ENCODE measurements at regions not wholly inside any gene's neighbourhood (a gene's known extent, or its start where the extent isn't known, plus 50 kb on each side); places are given as distances from the start of the nearest gene placed in this dataset.

DNA sequence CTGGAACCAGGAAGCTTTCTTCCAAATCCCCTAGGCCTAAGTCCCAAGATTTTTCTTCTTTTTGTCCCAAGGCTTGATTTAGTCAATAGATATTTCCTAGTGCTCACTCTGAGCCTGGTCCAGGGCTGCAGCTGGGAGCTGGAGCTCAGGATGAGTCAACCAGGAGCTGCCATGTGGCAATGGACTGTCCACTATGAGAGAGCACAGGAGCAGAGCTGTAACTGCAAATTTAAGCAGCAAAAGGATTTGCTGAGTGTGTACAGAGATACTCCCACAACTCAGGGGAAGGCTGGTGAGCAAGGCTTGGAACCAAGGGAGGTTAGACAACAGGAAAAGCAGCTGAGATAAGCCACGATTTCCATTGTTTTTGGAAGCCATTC lies 92.1 kb upstream of the CXCL12 start:
- WGBS (ENCODE audit: insufficient coverage): 71% methylated on average over 1 of the region's 1 CpG
- no peak overlapping the region for H2AFZ ChIP-seq (ENCODE audit: insufficient read depth, low read depth, low read length, poor library complexity, severe bottlenecking)
- CTCF ChIA-PET: no interaction called here
- H3K4me3 ChIP-seq (ENCODE audit: control extremely low read depth in 1 of 5, extremely low read depth in 1 of 5, insufficient read depth in 1 of 5, low read depth in 2 of 5, low read length in 4 of 5): no peak overlapping the region
- ATAC-seq (ENCODE audit: low read depth) (no peak), DNase-seq (no peak)
- H3K4me1 ChIP-seq (ENCODE audit: control insufficient read depth in 2 of 2, insufficient read depth in 2 of 2, low read length in 2 of 2): no peaks in the 10 kb centered on the region
- intact Hi-C loops (cut with micrococcal nuclease): no loop called here
- no peak for TF ChIP-seq EZH2 (IDR thresholded peaks at IDR 0.05; ENCODE audit: borderline replicate concordance, insufficient read depth, low read depth, low read length, poor library complexity, severe bottlenecking)
- TF ChIP-seq, protein P1, sequence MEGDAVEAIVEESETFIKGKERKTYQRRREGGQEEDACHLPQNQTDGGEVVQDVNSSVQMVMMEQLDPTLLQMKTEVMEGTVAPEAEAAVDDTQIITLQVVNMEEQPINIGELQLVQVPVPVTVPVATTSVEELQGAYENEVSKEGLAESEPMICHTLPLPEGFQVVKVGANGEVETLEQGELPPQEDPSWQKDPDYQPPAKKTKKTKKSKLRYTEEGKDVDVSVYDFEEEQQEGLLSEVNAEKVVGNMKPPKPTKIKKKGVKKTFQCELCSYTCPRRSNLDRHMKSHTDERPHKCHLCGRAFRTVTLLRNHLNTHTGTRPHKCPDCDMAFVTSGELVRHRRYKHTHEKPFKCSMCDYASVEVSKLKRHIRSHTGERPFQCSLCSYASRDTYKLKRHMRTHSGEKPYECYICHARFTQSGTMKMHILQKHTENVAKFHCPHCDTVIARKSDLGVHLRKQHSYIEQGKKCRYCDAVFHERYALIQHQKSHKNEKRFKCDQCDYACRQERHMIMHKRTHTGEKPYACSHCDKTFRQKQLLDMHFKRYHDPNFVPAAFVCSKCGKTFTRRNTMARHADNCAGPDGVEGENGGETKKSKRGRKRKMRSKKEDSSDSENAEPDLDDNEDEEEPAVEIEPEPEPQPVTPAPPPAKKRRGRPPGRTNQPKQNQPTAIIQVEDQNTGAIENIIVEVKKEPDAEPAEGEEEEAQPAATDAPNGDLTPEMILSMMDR (IDR thresholded peaks at IDR 0.05): no peak
- no peak overlapping the region for H3K27ac ChIP-seq (ENCODE audit: low read length in 2 of 2)
- no peak overlapping the region for H3K4me3 Mint-ChIP-seq
- no peaks in the 10 kb centered on the region for H3K9me3 Mint-ChIP-seq (ENCODE audit: insufficient read depth)
- no peaks in the 10 kb centered on the region for H3K27me3 Mint-ChIP-seq
- no peaks in the 10 kb centered on the region for H3K4me1 Mint-ChIP-seq
- no peak overlapping the region for H3K9ac ChIP-seq (ENCODE audit: low read length)
- H3K27me3 ChIP-seq (replicated peaks in 1 of 4; ENCODE audit: control extremely low read depth in 1 of 4, control insufficient read depth in 3 of 4, insufficient read depth in 4 of 4, low read length in 3 of 4): no peaks in the 10 kb centered on the region
- H4K20me1 ChIP-seq (ENCODE audit: control insufficient read depth, insufficient read depth, low read length, poor library complexity, severe bottlenecking): no peaks in the 10 kb centered on the region
- no peak overlapping the region for H3K4me2 ChIP-seq (replicated peaks; ENCODE audit: low read depth, low read length, poor library complexity, severe bottlenecking)
- no peaks in the 10 kb centered on the region for H3K36me3 ChIP-seq (replicated peaks in 1 of 2; ENCODE audit: control extremely low read depth in 1 of 2, control insufficient read depth in 1 of 2, extremely low read depth in 1 of 2, insufficient read depth in 2 of 2, low read length in 1 of 2)
- POLR2A ChIA-PET: no interaction called here
- no peaks in the 10 kb centered on the region for H3K79me2 ChIP-seq (ENCODE audit: control insufficient read depth, insufficient read depth, low read length)
- H3K9me3 ChIP-seq (ENCODE audit: control extremely low read depth in 1 of 3, control insufficient read depth in 2 of 3, insufficient read depth in 1 of 3, low read length in 2 of 3): peaks cover 0 to 4% (median 0%) of the 10 kb centered on the region in 3 donors
- no peak overlapping the region for H3K27ac Mint-ChIP-seq

DNA sequence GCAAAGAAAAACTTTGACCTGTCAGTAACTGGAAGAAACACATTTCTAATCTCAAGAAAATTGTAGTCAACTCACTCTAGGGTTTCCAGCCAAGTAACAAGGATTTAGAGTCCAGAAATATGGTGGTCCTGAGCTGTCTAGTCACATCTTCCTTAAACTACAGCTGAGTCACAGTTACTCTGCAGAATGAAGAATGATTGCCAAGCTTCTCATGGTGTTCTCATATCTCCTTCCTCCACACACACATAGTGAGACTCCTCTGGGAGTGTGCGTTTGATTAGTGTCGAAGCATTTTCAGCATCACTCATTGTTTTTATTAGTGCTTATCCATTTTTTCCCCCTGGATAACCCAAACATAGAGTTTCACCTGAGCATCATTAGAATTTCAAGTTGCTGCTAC lies 93.1 kb upstream of the CXCL12 start:
- Histone ChIP-seq H3K9ac (ENCODE audit: low read length) (no peak overlapping the region), H3K27me3 (replicated peaks in 1 of 4; ENCODE audit: control extremely low read depth in 1 of 4, control insufficient read depth in 3 of 4, insufficient read depth in 4 of 4, low read length in 3 of 4) (no peaks in the 10 kb centered on the region), H3K4me2 (replicated peaks; ENCODE audit: low read depth, low read length, poor library complexity, severe bottlenecking) (no peak overlapping the region), H2AFZ (ENCODE audit: insufficient read depth, low read depth, low read length, poor library complexity, severe bottlenecking) (no peak overlapping the region), H3K4me3 (ENCODE audit: control extremely low read depth in 1 of 5, extremely low read depth in 1 of 5, insufficient read depth in 1 of 5, low read depth in 2 of 5, low read length in 4 of 5) (no peak overlapping the region), H3K79me2 (ENCODE audit: control insufficient read depth, insufficient read depth, low read length) (no peaks in the 10 kb centered on the region), H3K9me3 (ENCODE audit: control extremely low read depth in 1 of 3, control insufficient read depth in 2 of 3, insufficient read depth in 1 of 3, low read length in 2 of 3) (peaks cover 0 to 4% (median 0%) of the 10 kb centered on the region in 3 donors), H4K20me1 (ENCODE audit: control insufficient read depth, insufficient read depth, low read length, poor library complexity, severe bottlenecking) (no peaks in the 10 kb centered on the region), H3K27ac (ENCODE audit: low read length in 2 of 2) (no peak overlapping the region), H3K4me1 (ENCODE audit: control insufficient read depth in 2 of 2, insufficient read depth in 2 of 2, low read length in 2 of 2) (no peaks in the 10 kb centered on the region), H3K36me3 (replicated peaks in 1 of 2; ENCODE audit: control extremely low read depth in 1 of 2, control insufficient read depth in 1 of 2, extremely low read depth in 1 of 2, insufficient read depth in 2 of 2, low read length in 1 of 2) (no peaks in the 10 kb centered on the region)
- Mint-ChIP-seq H3K4me3 (no peak overlapping the region), H3K27ac (no peak overlapping the region), H3K27me3 (no peaks in the 10 kb centered on the region), H3K9me3 (ENCODE audit: insufficient read depth) (no peaks in the 10 kb centered on the region), H3K4me1 (no peaks in the 10 kb centered on the region)
- CTCF ChIA-PET: no interaction called here
- no peak for ATAC-seq (ENCODE audit: low read depth)
- TF ChIP-seq, protein P1 (IDR thresholded peaks at IDR 0.05): no peak
- no peak for TF ChIP-seq EZH2 (IDR thresholded peaks at IDR 0.05; ENCODE audit: borderline replicate concordance, insufficient read depth, low read depth, low read length, poor library complexity, severe bottlenecking)
- WGBS (ENCODE audit: insufficient coverage): 63% methylated on average over 2 of the region's 2 CpGs
- POLR2A ChIA-PET: no interaction called here
- intact Hi-C loops (cut with micrococcal nuclease): no loop called here
- DNase-seq: no peak

Measured in B cell (primary cell).